CD4-positive, alpha-beta T cell treated with Interleukin-12 subunit alpha and Interleukin-12 subunit beta, for 1 hour (primary cell): ENCODE measurements at regions not wholly inside any gene's neighbourhood (a gene's known extent, or its start where the extent isn't known, plus 50 kb on each side); places are given as distances from the start of the nearest gene placed in this dataset.

Experiments
- DNase-seq: peaks from one replicate; pipeline ENCODE4 v3.0.0-alpha.2; 2020

- DNase-seq, result no peak
These were observed 59.5 kb upstream of the SLC7A1 start for GRCh38 chr13:29654843-29655547.

- no peak for DNase-seq
These were observed 58.9 kb upstream of the SLC7A1 start for GRCh38 chr13:29654384-29654783.

DNA sequence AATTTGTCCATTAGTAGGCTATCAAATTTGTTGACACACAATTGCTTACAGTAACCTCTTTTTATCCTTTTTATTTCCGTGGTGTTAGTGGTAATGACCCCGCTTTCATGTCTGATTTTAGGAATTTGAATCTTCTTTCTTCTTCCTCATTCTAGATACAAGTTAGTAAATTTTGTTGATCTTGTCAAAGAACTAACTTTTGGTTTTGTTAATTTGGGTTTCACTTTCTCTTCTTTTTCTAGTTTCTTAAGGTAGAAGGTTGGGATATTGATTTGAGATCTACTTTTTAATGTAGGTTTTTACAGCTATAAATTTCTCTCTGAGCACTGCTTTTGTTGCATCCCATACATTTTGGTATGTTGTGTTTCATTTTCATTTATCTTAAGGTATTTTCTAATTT is 53.3 kb upstream of the SLC7A1 start:
- no peak for DNase-seq
